HepG2 (cell line): ENCODE measurements at regions not wholly inside any gene's neighbourhood (a gene's known extent, or its start where the extent isn't known, plus 50 kb on each side); places are given as distances from the start of the nearest gene placed in this dataset.
A peak's percentile ranks its signal among the peaks of the same experiment; 100 is the strongest.

Source experiments
- ATAC-seq: fragments of 200-7000 bp; cut with Tn5 transposase; 3 replicates; pipeline ENCODE4 v1.9.1; 2020; ENCODE audit warnings: mild to moderate bottlenecking, moderate library complexity
- BruUV-seq: library from RNA; stranded (reverse); fragments of 400-500 nt; replicated peaks from 2 replicates; lab custom pipeline; 2021; lab: Mats Ljungman, UMichigan
- CTCF ChIA-PET: fragments of 300-600 bp; formaldehyde crosslinking; extraction: SDS; loops from one replicate; lab custom pipeline; 2021; ENCODE audit warnings: low total read pairs, inconsistent platforms, low intra/inter-chr PET ratio; lab: Yijun Ruan, JAX
- POLR2A ChIA-PET: fragments of 350-600 bp; sonication (Branson Sonifier 250); formaldehyde crosslinking; loops from one replicate; lab custom pipeline; 2020; ENCODE audit warnings: antibody characterized with exemption, inconsistent platforms; lab: Yijun Ruan, JAX
- DNase-seq: peaks from one replicate; pipeline ENCODE4 v3.0.0-alpha.2; 2015; ENCODE audit warnings: low spot score
- FAIRE-seq: peaks from 3 replicates; lab custom pipeline; 2011; peaks lifted over from hg19 to GRCh38; lab: Jason Lieb, UNC
- H2AFZ ChIP-seq: one replicate; pipeline ENCODE4 v1.6.1; 2011; ENCODE audit warnings: low read length, inconsistent platforms
- H3K27ac ChIP-seq: fragments of 300-600 bp; 3 replicates; pipeline ENCODE4 v1.8.0; 2011; ENCODE audit warnings: mixed run types, mild to moderate bottlenecking, mixed read lengths, low read length, inconsistent platforms; ENCODE audit not compliant: insufficient read depth; ENCODE audit errors: extremely low read length
- H3K27me3 ChIP-seq, 2 experiments: fragments of 200-600 bp in 1 of 2; 2 replicates in 1 of 2; 3 replicates in 1 of 2; pipeline versions ENCODE4 v1.6.0 to v1.8.0; 2011; ENCODE audit warnings: low read length in 2 of 2, mild to moderate bottlenecking in 2 of 2, moderate library complexity in 2 of 2, inconsistent platforms in 1 of 2; ENCODE audit not compliant: insufficient read depth in 2 of 2, control insufficient read depth in 1 of 2
- H3K36me3 ChIP-seq, 2 experiments: fragments of 200-600 bp in 1 of 2; replicated peaks in 1 of 2; 2 replicates in 1 of 2; 3 replicates in 1 of 2; pipeline versions ENCODE4 v1.5.1 to v1.8.0; 2011; ENCODE audit warnings: low read length in 2 of 2, inconsistent platforms in 1 of 2; ENCODE audit not compliant: insufficient read depth in 2 of 2, control insufficient read depth in 1 of 2
- H3K4me1 ChIP-seq: 2 replicates; pipeline ENCODE4 v1.5.1; 2012; ENCODE audit warnings: low read length, inconsistent platforms; ENCODE audit not compliant: insufficient read depth
- H3K4me2 ChIP-seq: 2 replicates; pipeline ENCODE4 v1.6.0; 2011; ENCODE audit warnings: low read depth, low read length, inconsistent platforms
- H3K4me3 ChIP-seq, 3 experiments: fragments of 200-600 bp in 1 of 3; sonication (generic), shearing (Covaris generic) in 1 of 3; replicated peaks in 1 of 3; 2 replicates each; pipeline ENCODE4 v1.5.1; 2011 to 2016; ENCODE audit warnings: low read length in 3 of 3, inconsistent platforms in 2 of 3, low read depth in 2 of 3, mild to moderate bottlenecking in 2 of 3, control low read depth in 1 of 3, mixed read lengths in 1 of 3; ENCODE audit not compliant: insufficient read depth in 1 of 3
- H3K79me2 ChIP-seq: one replicate; pipeline ENCODE4 v1.6.1; 2011; ENCODE audit warnings: low read length, inconsistent platforms; ENCODE audit not compliant: insufficient read depth
- H3K9ac ChIP-seq: 2 replicates; pipeline ENCODE4 v1.6.0; 2011; ENCODE audit warnings: mild to moderate bottlenecking, low read depth, low read length, inconsistent platforms; ENCODE audit not compliant: insufficient read depth
- H3K9me3 ChIP-seq: 2 replicates; pipeline ENCODE4 v1.5.1; 2012; ENCODE audit warnings: mild to moderate bottlenecking, low read length
- H4K20me1 ChIP-seq: 2 replicates; pipeline ENCODE4 v1.6.0; 2011; ENCODE audit warnings: inconsistent platforms, mild to moderate bottlenecking, low read length, moderate library complexity; ENCODE audit not compliant: insufficient read depth
- BHLHE40 ChIP-seq: IDR thresholded peaks from 2 replicates; pipeline ENCODE4 v1.6.1; 2011; ENCODE audit warnings: low read length, improper control_type of control experiment
- CTCF ChIP-seq: sonication (generic); formaldehyde crosslinking; IDR thresholded peaks from 2 replicates; pipeline ENCODE4 v1.5.0; 2020; ENCODE audit warnings: mild to moderate bottlenecking, missing genetic modification reagents, moderate library complexity
- FOXP4 ChIP-seq: sonication (generic); formaldehyde crosslinking; IDR thresholded peaks from 2 replicates; pipeline ENCODE4 v1.4.0; 2020; ENCODE audit warnings: missing genetic modification reagents
- GRHL1 ChIP-seq: sonication (generic); formaldehyde crosslinking; conservative IDR thresholded peaks from 2 replicates; pipeline ENCODE4 v1.8.0; 2022; ENCODE audit warnings: missing genetic modification reagents
- SP1 ChIP-seq, 2 experiments: fragments of 450-650 bp in 1 of 2; sonication (generic) in 1 of 2; formaldehyde crosslinking in 1 of 2; IDR thresholded peaks; 2 replicates each; pipeline versions ENCODE4 v1.4.0 to v1.6.1; 2016 to 2020; ENCODE audit warnings: missing genetic modification reagents in 1 of 2
- STAG1 ChIP-seq: sonication (generic); formaldehyde crosslinking; IDR thresholded peaks from 2 replicates; pipeline ENCODE4 v1.4.0; 2020; ENCODE audit warnings: missing genetic modification reagents
- WGBS: methylation state at CpG from one replicate; pipeline ENCODE4 v1.1.6; 2017; ENCODE audit warnings: low lambda C conversion rate; 5-methylcytosine and 5-hydroxymethylcytosine counted together
- in situ Hi-C: cut with HindIII; loops from 2 replicates; pipeline ENCODE4 v1.10.0; 2017; ENCODE audit warnings: low pct_unique_long_range_greater_than_20kb; ENCODE audit not compliant: extremely low pct_ligation_motif_present
- intact Hi-C: fragments of 100-400 bp; cut with micrococcal nuclease; formaldehyde crosslinking; loops from one replicate; pipeline ENCODE4 v1.10.0; 2022; ENCODE audit not compliant: unreplicated experiment

GRCh38 chr6:4314201-4314707, 178.9 kb upstream of the ECI2 start:
- Histone ChIP-seq H4K20me1 (no peaks in the 10 kb centered on the region), H3K27ac (no peak overlapping the region), H3K4me2 (no peak overlapping the region), H3K4me1 (no peaks in the 10 kb centered on the region), H2AFZ (no peak overlapping the region), H3K27me3 (peaks cover 0 to 14% of the 10 kb centered on the region in 2 experiments; a peak in 2 of 5 replicates), H3K79me2 (no peaks in the 10 kb centered on the region), H3K9me3 (peaks cover 26% of the 10 kb centered on the region; the same call in 1 of the 2 replicates), H3K4me3 (no peak overlapping the region), H3K36me3 (no peaks in the 10 kb centered on the region), H3K9ac (no peak overlapping the region)
- in situ Hi-C loops = no loop called here
- TF ChIP-seq SP1 (IDR thresholded peaks at IDR 0.05) (no peak), SP1 (CRISPR knock-in tag; IDR thresholded peaks at IDR 0.05) (no peak), BHLHE40 (no peak), FOXP4 (CRISPR knock-in tag) (no peak)
- WGBS = 2% methylated on average over 2 of the region's 2 CpGs
- intact Hi-C loops = loop anchor here (5.0 to 10.0 kb wide), 2 partner anchors 643 to 721 kb away; no protein-coding TSS in a partner anchor
- ATAC-seq = no peak
- DNase-seq = no peak
- no peak for FAIRE-seq
- ChIA-PET POLR2A (no interaction called here), CTCF (no interaction called here)
- no TSS peak for BruUV-seq

- no peak overlapping the region for H3K4me3 ChIP-seq
- no peak overlapping the region for H3K27ac ChIP-seq
- FAIRE-seq (no peak), DNase-seq (no peak)
- CTCF ChIA-PET = no interaction called here
- WGBS = 0% methylated on average over 2 of the region's 2 CpGs
- no peaks in the 10 kb centered on the region for H3K36me3 ChIP-seq
- peaks cover 0 to 12% of the 10 kb centered on the region in 2 experiments; a peak in 2 of 5 replicates for H3K27me3 ChIP-seq
- TF ChIP-seq GRHL1 (CRISPR knock-in tag) (no peak), STAG1 (peak; percentile 73), CTCF (CRISPR knock-in tag) (peak; percentile 39)
- TF ChIP-seq, all 625 proteins: peak for 2
- intact Hi-C loops (loop anchor here (5.0 to 10.0 kb wide), 2 partner anchors 644 to 722 kb away; no protein-coding TSS in a partner anchor), in situ Hi-C loops (no loop called here)
- H3K9ac ChIP-seq = no peak overlapping the region
- no peak overlapping the region for H3K4me2 ChIP-seq
- no peak for ATAC-seq
- BruUV-seq = no TSS peak
- no peaks in the 10 kb centered on the region for H4K20me1 ChIP-seq
- POLR2A ChIA-PET = no interaction called here
- no peak overlapping the region for H2AFZ ChIP-seq
- no peaks in the 10 kb centered on the region for H3K79me2 ChIP-seq
- peaks cover 26% of the 10 kb centered on the region; the same call in 1 of the 2 replicates for H3K9me3 ChIP-seq
- H3K4me1 ChIP-seq = no peaks in the 10 kb centered on the region
These were observed 177.8 kb upstream of the ECI2 start for GRCh38 chr6:4313044-4313686.
